HCT116 (cell line): ENCODE measurements at regions not wholly inside any gene's neighbourhood (a gene's known extent, or its start where the extent isn't known, plus 50 kb on each side); places are given as distances from the start of the nearest gene placed in this dataset.

ENCODE experiments used
- CEBPB ChIP-seq: IDR thresholded peaks from 2 replicates; pipeline ENCODE4 v1.6.1; 2012; ENCODE audit warnings: low read depth
- ELF1 ChIP-seq: IDR thresholded peaks from 2 replicates; pipeline ENCODE4 v1.6.1; 2012; ENCODE audit warnings: low read depth, borderline replicate concordance
- EZH2 ChIP-seq: fragments of 200-600 bp; sonication (generic); IDR thresholded peaks from 2 replicates; pipeline ENCODE4 v1.6.1; 2017; ENCODE audit warnings: antibody characterized with exemption, mixed run types
- POLR2A ChIP-seq: IDR thresholded peaks from 2 replicates; pipeline ENCODE4 v1.7.0; 2011; ENCODE audit warnings: borderline replicate concordance; ENCODE audit not compliant: insufficient read depth, insufficient read length; ENCODE audit errors: extremely low read depth
- POLR2AphosphoS5 ChIP-seq: IDR thresholded peaks from 2 replicates; pipeline ENCODE4 v1.6.1; 2011; ENCODE audit warnings: mild to moderate bottlenecking, low read depth, low read length, moderate library complexity
- RAD21 ChIP-seq: IDR thresholded peaks from 2 replicates; pipeline ENCODE4 v1.6.1; 2012; ENCODE audit warnings: low read depth, mild to moderate bottlenecking
- SIN3A ChIP-seq: IDR thresholded peaks from 2 replicates; pipeline ENCODE4 v1.6.1; 2012; ENCODE audit warnings: low read depth
- TF ChIP-seq, protein P1 (sequence below), 3 experiments: fragments of 200-600 bp in 1 of 3; sonication (generic) in 1 of 3; IDR thresholded peaks in 2 of 3; conservative IDR thresholded peaks in 1 of 3; 2 replicates each; pipeline ENCODE4 v1.5.1; 2012 to 2017; ENCODE audit warnings: low read depth in 2 of 3, low read length in 2 of 3, antibody characterized with exemption in 1 of 3, borderline replicate concordance in 1 of 3, control low read depth in 1 of 3, mild to moderate bottlenecking in 1 of 3, mixed read lengths in 1 of 3, mixed run types in 1 of 3, moderate library complexity in 1 of 3; ENCODE audit not compliant: insufficient read depth in 1 of 3
- TF ChIP-seq, protein P2 (sequence below): IDR thresholded peaks from 2 replicates; pipeline ENCODE4 v1.6.1; 2012; ENCODE audit warnings: low read depth
- TF ChIP-seq, protein P3 (sequence below): IDR thresholded peaks from 2 replicates; pipeline ENCODE4 v1.6.1; 2012

DNA sequence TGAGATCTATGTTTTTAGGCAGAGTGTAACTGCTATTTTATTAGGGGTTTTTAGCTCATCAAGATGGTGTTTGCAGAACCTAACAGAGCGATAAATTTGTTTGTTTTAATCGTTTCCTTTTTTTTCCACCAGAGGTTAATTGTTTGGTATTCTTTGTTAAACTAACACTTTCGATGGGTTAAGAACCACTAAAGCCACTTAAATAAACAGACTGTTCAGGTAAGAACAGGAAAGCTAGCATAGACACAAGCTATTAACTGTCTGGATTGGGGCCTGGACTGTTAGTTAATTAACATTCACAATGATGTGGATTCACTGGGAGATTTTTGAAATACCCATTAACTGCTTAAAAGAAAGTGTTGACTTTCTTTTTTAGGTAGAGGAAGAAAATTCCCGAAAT is 209.0 kb upstream of the COPS8 start:
- TF ChIP-seq, protein P1, sequence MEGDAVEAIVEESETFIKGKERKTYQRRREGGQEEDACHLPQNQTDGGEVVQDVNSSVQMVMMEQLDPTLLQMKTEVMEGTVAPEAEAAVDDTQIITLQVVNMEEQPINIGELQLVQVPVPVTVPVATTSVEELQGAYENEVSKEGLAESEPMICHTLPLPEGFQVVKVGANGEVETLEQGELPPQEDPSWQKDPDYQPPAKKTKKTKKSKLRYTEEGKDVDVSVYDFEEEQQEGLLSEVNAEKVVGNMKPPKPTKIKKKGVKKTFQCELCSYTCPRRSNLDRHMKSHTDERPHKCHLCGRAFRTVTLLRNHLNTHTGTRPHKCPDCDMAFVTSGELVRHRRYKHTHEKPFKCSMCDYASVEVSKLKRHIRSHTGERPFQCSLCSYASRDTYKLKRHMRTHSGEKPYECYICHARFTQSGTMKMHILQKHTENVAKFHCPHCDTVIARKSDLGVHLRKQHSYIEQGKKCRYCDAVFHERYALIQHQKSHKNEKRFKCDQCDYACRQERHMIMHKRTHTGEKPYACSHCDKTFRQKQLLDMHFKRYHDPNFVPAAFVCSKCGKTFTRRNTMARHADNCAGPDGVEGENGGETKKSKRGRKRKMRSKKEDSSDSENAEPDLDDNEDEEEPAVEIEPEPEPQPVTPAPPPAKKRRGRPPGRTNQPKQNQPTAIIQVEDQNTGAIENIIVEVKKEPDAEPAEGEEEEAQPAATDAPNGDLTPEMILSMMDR (IDR thresholded peaks at IDR 0.05 in 2 of 3, conservative IDR thresholded peaks at IDR 0.05 in 1 of 3; ENCODE audit: borderline replicate concordance in 1 of 3, insufficient read depth in 1 of 3, low read depth in 2 of 3, low read length in 2 of 3): no peak
- TF ChIP-seq POLR2A: no peak
- TF ChIP-seq CEBPB: no peak
- TF ChIP-seq, protein P2, sequence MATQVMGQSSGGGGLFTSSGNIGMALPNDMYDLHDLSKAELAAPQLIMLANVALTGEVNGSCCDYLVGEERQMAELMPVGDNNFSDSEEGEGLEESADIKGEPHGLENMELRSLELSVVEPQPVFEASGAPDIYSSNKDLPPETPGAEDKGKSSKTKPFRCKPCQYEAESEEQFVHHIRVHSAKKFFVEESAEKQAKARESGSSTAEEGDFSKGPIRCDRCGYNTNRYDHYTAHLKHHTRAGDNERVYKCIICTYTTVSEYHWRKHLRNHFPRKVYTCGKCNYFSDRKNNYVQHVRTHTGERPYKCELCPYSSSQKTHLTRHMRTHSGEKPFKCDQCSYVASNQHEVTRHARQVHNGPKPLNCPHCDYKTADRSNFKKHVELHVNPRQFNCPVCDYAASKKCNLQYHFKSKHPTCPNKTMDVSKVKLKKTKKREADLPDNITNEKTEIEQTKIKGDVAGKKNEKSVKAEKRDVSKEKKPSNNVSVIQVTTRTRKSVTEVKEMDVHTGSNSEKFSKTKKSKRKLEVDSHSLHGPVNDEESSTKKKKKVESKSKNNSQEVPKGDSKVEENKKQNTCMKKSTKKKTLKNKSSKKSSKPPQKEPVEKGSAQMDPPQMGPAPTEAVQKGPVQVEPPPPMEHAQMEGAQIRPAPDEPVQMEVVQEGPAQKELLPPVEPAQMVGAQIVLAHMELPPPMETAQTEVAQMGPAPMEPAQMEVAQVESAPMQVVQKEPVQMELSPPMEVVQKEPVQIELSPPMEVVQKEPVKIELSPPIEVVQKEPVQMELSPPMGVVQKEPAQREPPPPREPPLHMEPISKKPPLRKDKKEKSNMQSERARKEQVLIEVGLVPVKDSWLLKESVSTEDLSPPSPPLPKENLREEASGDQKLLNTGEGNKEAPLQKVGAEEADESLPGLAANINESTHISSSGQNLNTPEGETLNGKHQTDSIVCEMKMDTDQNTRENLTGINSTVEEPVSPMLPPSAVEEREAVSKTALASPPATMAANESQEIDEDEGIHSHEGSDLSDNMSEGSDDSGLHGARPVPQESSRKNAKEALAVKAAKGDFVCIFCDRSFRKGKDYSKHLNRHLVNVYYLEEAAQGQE: no peak
- no peak for TF ChIP-seq POLR2AphosphoS5
- TF ChIP-seq ELF1: no peak
- no peak for TF ChIP-seq SIN3A
- TF ChIP-seq, protein P3, sequence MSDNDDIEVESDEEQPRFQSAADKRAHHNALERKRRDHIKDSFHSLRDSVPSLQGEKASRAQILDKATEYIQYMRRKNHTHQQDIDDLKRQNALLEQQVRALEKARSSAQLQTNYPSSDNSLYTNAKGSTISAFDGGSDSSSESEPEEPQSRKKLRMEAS: no peak
- TF ChIP-seq EZH2: no peak
- no peak for TF ChIP-seq RAD21
